SK-N-SH (cell line): ENCODE measurements at regions not wholly inside any gene's neighbourhood (a gene's known extent, or its start where the extent isn't known, plus 50 kb on each side); places are given as distances from the start of the nearest gene placed in this dataset.

Experiments
- CTCF ChIA-PET: fragments of 300-600, 350-600 bp; formaldehyde crosslinking; extraction: SDS; loops from one replicate; lab custom pipeline; 2021; lab: Yijun Ruan, JAX
- POLR2A ChIA-PET: fragments of 350-600 bp; sonication (Branson Sonifier 250); formaldehyde crosslinking; extraction: SDS; loops from one replicate; lab custom pipeline; 2020; ENCODE audit warnings: antibody characterized with exemption, inconsistent platforms; lab: Yijun Ruan, JAX
- DNase-seq: peaks from one replicate; pipeline ENCODE4 v3.0.0; 2012
- H2AFZ ChIP-seq: fragments of 200-600 bp; sonication (generic); 2 replicates; pipeline ENCODE4 v1.8.1; 2016; ENCODE audit warnings: antibody characterized with exemption, mild to moderate bottlenecking, low read depth
- H3F3A ChIP-seq: fragments of 200-600 bp; sonication (generic); replicated peaks from 2 replicates; pipeline ENCODE3; 2016; ENCODE audit warnings: antibody characterized with exemption, mild to moderate bottlenecking; ENCODE audit not compliant: insufficient read depth
- H3K27ac ChIP-seq, 2 experiments: fragments of 200-500 bp in 1 of 2; fragments of 200-600 bp in 1 of 2; sonication (Bioruptor generic) in 1 of 2; sonication (generic), shearing (Covaris generic) in 1 of 2; 2 replicates each; pipeline versions ENCODE4 v1.5.1 to v1.6.1; 2014 to 2016; ENCODE audit warnings: low read depth in 2 of 2, inconsistent platforms in 1 of 2, low read length in 1 of 2, mild to moderate bottlenecking in 1 of 2, mixed read lengths in 1 of 2
- H3K27me3 ChIP-seq: fragments of 200-600 bp; sonication (generic), shearing (Covaris generic); 2 replicates; pipeline ENCODE4 v1.6.1; 2016; ENCODE audit warnings: mixed run types; ENCODE audit not compliant: insufficient read depth
- H3K36me3 ChIP-seq, 2 experiments: fragments of 200-500 bp in 1 of 2; fragments of 200-600 bp in 1 of 2; sonication (Bioruptor generic) in 1 of 2; sonication (generic) in 1 of 2; replicated peaks in 1 of 2; 2 replicates each; pipeline versions ENCODE3 to v1.5.1; 2014 to 2016; ENCODE audit warnings: low read length in 1 of 2, mild to moderate bottlenecking in 1 of 2; ENCODE audit not compliant: insufficient read depth in 2 of 2, control insufficient read depth in 1 of 2
- H3K4me1 ChIP-seq, 2 experiments: fragments of 200-500 bp in 1 of 2; fragments of 200-600 bp in 1 of 2; sonication (Bioruptor generic) in 1 of 2; sonication (generic), shearing (Covaris generic) in 1 of 2; 2 replicates each; pipeline versions ENCODE4 v1.5.1 to v1.6.1; 2014 to 2016; ENCODE audit warnings: low read depth in 1 of 2, low read length in 1 of 2, mixed run types in 1 of 2; ENCODE audit not compliant: insufficient read depth in 2 of 2, control insufficient read depth in 1 of 2
- H3K4me2 ChIP-seq: fragments of 200-600 bp; sonication (generic), shearing (Covaris generic); 2 replicates; pipeline ENCODE4 v1.6.1; 2017; ENCODE audit warnings: mixed run types
- H3K4me3 ChIP-seq, 2 experiments: fragments of 200-500 bp in 1 of 2; fragments of 200-600 bp in 1 of 2; sonication (Bioruptor generic) in 1 of 2; sonication (generic), shearing (Covaris generic) in 1 of 2; 2 replicates each; pipeline versions ENCODE4 v1.5.1 to v1.8.1; 2014 to 2016; ENCODE audit warnings: low read depth in 2 of 2, inconsistent platforms in 1 of 2, low read length in 1 of 2, mild to moderate bottlenecking in 1 of 2, mixed read lengths in 1 of 2, moderate library complexity in 1 of 2
- H3K79me2 ChIP-seq: fragments of 200-600 bp; sonication (generic); 2 replicates; pipeline ENCODE4 v1.8.1; 2017; ENCODE audit warnings: mild to moderate bottlenecking; ENCODE audit not compliant: insufficient read depth
- H3K9ac ChIP-seq: fragments of 200-600 bp; sonication (generic); 2 replicates; pipeline ENCODE4 v1.6.1; 2017; ENCODE audit warnings: mixed run types
- H3K9me2 ChIP-seq: fragments of 200-600 bp; sonication (generic); 2 replicates; pipeline ENCODE4 v1.6.1; 2017; ENCODE audit warnings: mixed run types
- H3K9me3 ChIP-seq: fragments of 200-600 bp; sonication (generic); 2 replicates; pipeline ENCODE4 v1.6.1; 2017; ENCODE audit warnings: mixed run types, mild to moderate bottlenecking, moderate library complexity
- H4K20me1 ChIP-seq: fragments of 200-600 bp; sonication (generic); 2 replicates; pipeline ENCODE4 v1.6.1; 2017; ENCODE audit warnings: mild to moderate bottlenecking, mixed run types; ENCODE audit not compliant: insufficient read depth
- CHD2 ChIP-seq: fragments of 150-350 bp; IDR thresholded peaks from 2 replicates; pipeline ENCODE4 v1.6.1; 2018; ENCODE audit warnings: low read length; ENCODE audit not compliant: partially characterized antibody
- CTCF ChIP-seq: fragments of 200-600 bp; sonication (generic); IDR thresholded peaks from 2 replicates; pipeline ENCODE4 v1.6.1; 2017; ENCODE audit warnings: antibody characterized with exemption, mild to moderate bottlenecking, moderate library complexity
- ELF1 ChIP-seq: IDR thresholded peaks from 2 replicates; pipeline ENCODE4 v1.4.0; 2012
- EP300 ChIP-seq, 2 experiments: IDR thresholded peaks; 2 replicates each; pipeline versions ENCODE4 v1.4.0 to v1.6.1; 2012; ENCODE audit warnings: borderline replicate concordance in 1 of 2, low read depth in 1 of 2, low read length in 1 of 2
- EZH2phosphoT487 ChIP-seq: fragments of 200-600 bp; sonication (generic); IDR thresholded peaks from 2 replicates; pipeline ENCODE4 v1.6.1; 2017; ENCODE audit warnings: low read depth, mixed run types, mild to moderate bottlenecking, antibody characterized with exemption, moderate library complexity, borderline replicate concordance
- FOSL2 ChIP-seq: IDR thresholded peaks from 2 replicates; pipeline ENCODE4 v1.4.0; 2012; ENCODE audit warnings: low read depth, mild to moderate bottlenecking, moderate library complexity, borderline replicate concordance
- FOXJ3 ChIP-seq: sonication (generic); formaldehyde crosslinking; IDR thresholded peaks from 2 replicates; pipeline ENCODE4 v1.5.1; 2020; ENCODE audit warnings: mild to moderate bottlenecking, missing genetic modification reagents
- FOXM1 ChIP-seq: IDR thresholded peaks from 2 replicates; pipeline ENCODE4 v1.4.0; 2012; ENCODE audit warnings: low read depth, mild to moderate bottlenecking
- GATA2 ChIP-seq: sonication (generic); formaldehyde crosslinking; IDR thresholded peaks from 2 replicates; pipeline ENCODE4 v1.5.0; 2020; ENCODE audit warnings: mild to moderate bottlenecking, missing genetic modification reagents
- JUND ChIP-seq: IDR thresholded peaks from 2 replicates; pipeline ENCODE4 v1.4.0; 2012
- MEF2A ChIP-seq: IDR thresholded peaks from 2 replicates; pipeline ENCODE4 v1.4.0; 2012; ENCODE audit warnings: low read depth, borderline replicate concordance
- MXI1 ChIP-seq: IDR thresholded peaks from 2 replicates; pipeline ENCODE4 v1.6.1; 2012; ENCODE audit warnings: mild to moderate bottlenecking, low read depth, low read length, improper control_type of control experiment
- NRF1 ChIP-seq: IDR thresholded peaks from 2 replicates; pipeline ENCODE4 v1.6.1; 2012; ENCODE audit warnings: low read depth, mild to moderate bottlenecking, low read length
- RAD21 ChIP-seq: IDR thresholded peaks from 2 replicates; pipeline ENCODE4 v1.6.1; 2012; ENCODE audit warnings: mild to moderate bottlenecking, low read length
- RFX5 ChIP-seq: IDR thresholded peaks from 2 replicates; pipeline ENCODE4 v1.6.1; 2012; ENCODE audit warnings: mild to moderate bottlenecking, improper control_type of control experiment, low read length
- RXRA ChIP-seq: IDR thresholded peaks from 2 replicates; pipeline ENCODE4 v1.4.0; 2012; ENCODE audit warnings: low read depth, mild to moderate bottlenecking, borderline replicate concordance
- SIN3A ChIP-seq: IDR thresholded peaks from 2 replicates; pipeline ENCODE4 v1.6.1; 2012; ENCODE audit warnings: low read depth, mild to moderate bottlenecking, low read length, moderate library complexity, borderline replicate concordance
- TAF1 ChIP-seq: IDR thresholded peaks from 2 replicates; pipeline ENCODE4 v1.6.1; 2012; ENCODE audit warnings: low read depth, mild to moderate bottlenecking, low read length, moderate library complexity, borderline replicate concordance
- TCF12 ChIP-seq: IDR thresholded peaks from 2 replicates; pipeline ENCODE4 v1.4.0; 2012
- USF2 ChIP-seq: fragments of 150-350 bp; IDR thresholded peaks from 2 replicates; pipeline ENCODE4 v1.6.1; 2017; ENCODE audit warnings: antibody characterized with exemption, low read length, low read depth, borderline replicate concordance
- YY1 ChIP-seq: IDR thresholded peaks from 2 replicates; pipeline ENCODE4 v1.4.0; 2012; ENCODE audit warnings: low read depth, mild to moderate bottlenecking
- WGBS: methylation state at CpG from one replicate; pipeline ENCODE4 v1.1.6; 2017; ENCODE audit warnings: low lambda C conversion rate; 5-methylcytosine and 5-hydroxymethylcytosine counted together
- TF ChIP-seq, protein P1 (sequence below): IDR thresholded peaks from 2 replicates; pipeline ENCODE4 v1.4.0; 2012; ENCODE audit warnings: low read depth, borderline replicate concordance

GRCh38 chr4:121236353-121237068, 72.4 kb upstream of the TNIP3 start:
- DNase-seq, result no peak
- no peak overlapping the region for H3K4me2 ChIP-seq
- H3K9ac ChIP-seq, result no peak overlapping the region
- H3K9me2 ChIP-seq, result no peaks in the 10 kb centered on the region
- H4K20me1 ChIP-seq, result no peaks in the 10 kb centered on the region
- ChIA-PET POLR2A (no interaction called here), CTCF (interaction anchor here (1.0 kb wide), 1 partner anchor 14 kb away, joined by 4 read pairs; no protein-coding TSS in a partner anchor)
- peaks cover 8% of the 10 kb centered on the region; the same call in 1 of the 2 replicates for H3K27me3 ChIP-seq
- H3K4me3 ChIP-seq, result no peak overlapping the region
- no peaks in the 10 kb centered on the region for H3K4me1 ChIP-seq
- WGBS, result 29% methylated on average over 6 of the region's 6 CpGs
- no peak overlapping the region for H2AFZ ChIP-seq
- H3K36me3 ChIP-seq, result no peaks in the 10 kb centered on the region
- TF ChIP-seq FOSL2 (no peak), TAF1 (no peak), JUND (no peak), MXI1 (no peak), ELF1 (no peak), EP300 (IDR thresholded peaks at IDR 0.05; ENCODE audit: borderline replicate concordance in 1 of 2, low read depth in 1 of 2, low read length in 1 of 2) (no peak), USF2 (no peak), TCF12 (no peak), RAD21 (no peak), FOXJ3 (CRISPR knock-in tag) (no peak), CTCF (no peak), NRF1 (no peak), FOXM1 (no peak), EZH2phosphoT487 (no peak), YY1 (no peak), MEF2A (no peak), SIN3A (no peak)
- TF ChIP-seq, all 33 proteins: peak for 0
- Histone ChIP-seq H3K79me2 (no peaks in the 10 kb centered on the region), H3K27ac (no peak overlapping the region), H3F3A (no peaks in the 10 kb centered on the region), H3K9me3 (no peaks in the 10 kb centered on the region)

- DNase-seq, result no peak
- Histone ChIP-seq H3K9me2 (no peaks in the 10 kb centered on the region), H3K79me2 (no peaks in the 10 kb centered on the region), H3K4me2 (no peak overlapping the region), H3K36me3 (no peaks in the 10 kb centered on the region), H4K20me1 (no peaks in the 10 kb centered on the region), H3K27ac (no peak overlapping the region), H3F3A (no peaks in the 10 kb centered on the region), H3K9me3 (no peaks in the 10 kb centered on the region), H3K27me3 (peaks cover 8% of the 10 kb centered on the region; the same call in 1 of the 2 replicates), H3K4me3 (no peak overlapping the region), H2AFZ (no peak overlapping the region), H3K9ac (no peak overlapping the region), H3K4me1 (no peaks in the 10 kb centered on the region)
- POLR2A ChIA-PET, result no interaction called here
- CTCF ChIA-PET, result no interaction called here
- WGBS, result 2% methylated on average over 4 of the region's 4 CpGs
- TF ChIP-seq CHD2 (no peak), CTCF (no peak), NRF1 (no peak), GATA2 (CRISPR knock-in tag) (no peak), RFX5 (no peak), TCF12 (no peak), RXRA (no peak), FOXM1 (no peak)
- TF ChIP-seq, protein P1, sequence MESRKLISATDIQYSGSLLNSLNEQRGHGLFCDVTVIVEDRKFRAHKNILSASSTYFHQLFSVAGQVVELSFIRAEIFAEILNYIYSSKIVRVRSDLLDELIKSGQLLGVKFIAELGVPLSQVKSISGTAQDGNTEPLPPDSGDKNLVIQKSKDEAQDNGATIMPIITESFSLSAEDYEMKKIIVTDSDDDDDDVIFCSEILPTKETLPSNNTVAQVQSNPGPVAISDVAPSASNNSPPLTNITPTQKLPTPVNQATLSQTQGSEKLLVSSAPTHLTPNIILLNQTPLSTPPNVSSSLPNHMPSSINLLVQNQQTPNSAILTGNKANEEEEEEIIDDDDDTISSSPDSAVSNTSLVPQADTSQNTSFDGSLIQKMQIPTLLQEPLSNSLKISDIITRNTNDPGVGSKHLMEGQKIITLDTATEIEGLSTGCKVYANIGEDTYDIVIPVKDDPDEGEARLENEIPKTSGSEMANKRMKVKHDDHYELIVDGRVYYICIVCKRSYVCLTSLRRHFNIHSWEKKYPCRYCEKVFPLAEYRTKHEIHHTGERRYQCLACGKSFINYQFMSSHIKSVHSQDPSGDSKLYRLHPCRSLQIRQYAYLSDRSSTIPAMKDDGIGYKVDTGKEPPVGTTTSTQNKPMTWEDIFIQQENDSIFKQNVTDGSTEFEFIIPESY, result no peak
Observed at GRCh38 chr4:121233982-121234381, 69.9 kb upstream of the TNIP3 start.
